SU-DHL-6 (cell line): ENCODE measurements at regions not wholly inside any gene's neighbourhood (a gene's known extent, or its start where the extent isn't known, plus 50 kb on each side); places are given as distances from the start of the nearest gene placed in this dataset.

Source experiments
- H2AFZ ChIP-seq: fragments of 200-600 bp; sonication (generic); 2 replicates; pipeline ENCODE4 v1.6.1; 2014; ENCODE audit warnings: low read depth, mild to moderate bottlenecking, moderate library complexity, mixed read lengths, antibody characterized with exemption, low read length; ENCODE audit not compliant: severe bottlenecking
- H3F3A ChIP-seq: fragments of 200-600 bp; shearing (Covaris generic); 2 replicates; pipeline ENCODE4 v1.6.0; 2016; ENCODE audit warnings: antibody characterized with exemption, mild to moderate bottlenecking; ENCODE audit not compliant: insufficient read depth
- H3K27ac ChIP-seq: fragments of 200-600 bp; sonication (generic); 2 replicates; pipeline ENCODE4 v1.5.1; 2016; ENCODE audit warnings: low read depth, mild to moderate bottlenecking, low read length, moderate library complexity, mixed read lengths
- H3K27me3 ChIP-seq: fragments of 200-600 bp; sonication (generic), shearing (Covaris generic); 2 replicates; pipeline ENCODE4 v1.6.0; 2014; ENCODE audit warnings: mild to moderate bottlenecking, low read length
- H3K36me3 ChIP-seq: fragments of 200-600 bp; sonication (generic); 2 replicates; pipeline ENCODE4 v1.6.1; 2014; ENCODE audit warnings: mild to moderate bottlenecking, low read length, mixed read lengths
- H3K4me2 ChIP-seq: fragments of 300-600, 200-600 bp; shearing (Covaris generic), sonication (generic); 2 replicates; pipeline ENCODE4 v1.6.0; 2014; ENCODE audit warnings: low read length, low read depth, mild to moderate bottlenecking; ENCODE audit not compliant: poor library complexity, severe bottlenecking
- H3K4me3 ChIP-seq: fragments of 200-600 bp; sonication (generic); 2 replicates; pipeline ENCODE4 v1.5.1; 2014; ENCODE audit warnings: antibody characterized with exemption, low read length, mild to moderate bottlenecking, mixed read lengths; ENCODE audit not compliant: insufficient read depth, poor library complexity, severe bottlenecking
- H3K79me2 ChIP-seq: fragments of 200-600 bp; sonication (generic); 2 replicates; pipeline ENCODE4 v1.6.1; 2014; ENCODE audit warnings: mild to moderate bottlenecking, low read length, moderate library complexity; ENCODE audit not compliant: insufficient read depth
- H3K9ac ChIP-seq: fragments of 200-600 bp; sonication (generic); 2 replicates; pipeline ENCODE4 v1.7.0; 2014; ENCODE audit warnings: mild to moderate bottlenecking, low read length
- H3K9me2 ChIP-seq: fragments of 200-600 bp; sonication (generic); replicated peaks from 2 replicates; pipeline ENCODE4 v1.6.1; 2014; ENCODE audit warnings: low read length; ENCODE audit not compliant: insufficient read depth
- H3K9me3 ChIP-seq: fragments of 200-600 bp; sonication (generic); 2 replicates; pipeline ENCODE4 v1.6.1; 2014; ENCODE audit warnings: low read length, mixed read lengths; ENCODE audit not compliant: insufficient read depth
- H4K20me1 ChIP-seq: fragments of 200-600 bp; sonication (generic); 2 replicates; pipeline ENCODE4 v1.6.1; 2014; ENCODE audit warnings: low read depth, mild to moderate bottlenecking, antibody characterized with exemption, low read length, moderate library complexity, mixed read lengths
- EZH2phosphoT487 ChIP-seq: fragments of 200-600 bp; sonication (generic), shearing (Covaris generic); conservative IDR thresholded peaks from 2 replicates; pipeline ENCODE4 v1.6.1; 2018; ENCODE audit warnings: mild to moderate bottlenecking, antibody characterized with exemption, low read length, moderate library complexity, mixed read lengths
- TF ChIP-seq, protein P1 (sequence below): fragments of 200-600 bp; sonication (generic); IDR thresholded peaks from one replicate; pipeline ENCODE4 v1.5.1; 2017; ENCODE audit warnings: antibody characterized with exemption, mild to moderate bottlenecking, low read length, moderate library complexity; ENCODE audit not compliant: insufficient read depth, poor library complexity, severe bottlenecking

DNA sequence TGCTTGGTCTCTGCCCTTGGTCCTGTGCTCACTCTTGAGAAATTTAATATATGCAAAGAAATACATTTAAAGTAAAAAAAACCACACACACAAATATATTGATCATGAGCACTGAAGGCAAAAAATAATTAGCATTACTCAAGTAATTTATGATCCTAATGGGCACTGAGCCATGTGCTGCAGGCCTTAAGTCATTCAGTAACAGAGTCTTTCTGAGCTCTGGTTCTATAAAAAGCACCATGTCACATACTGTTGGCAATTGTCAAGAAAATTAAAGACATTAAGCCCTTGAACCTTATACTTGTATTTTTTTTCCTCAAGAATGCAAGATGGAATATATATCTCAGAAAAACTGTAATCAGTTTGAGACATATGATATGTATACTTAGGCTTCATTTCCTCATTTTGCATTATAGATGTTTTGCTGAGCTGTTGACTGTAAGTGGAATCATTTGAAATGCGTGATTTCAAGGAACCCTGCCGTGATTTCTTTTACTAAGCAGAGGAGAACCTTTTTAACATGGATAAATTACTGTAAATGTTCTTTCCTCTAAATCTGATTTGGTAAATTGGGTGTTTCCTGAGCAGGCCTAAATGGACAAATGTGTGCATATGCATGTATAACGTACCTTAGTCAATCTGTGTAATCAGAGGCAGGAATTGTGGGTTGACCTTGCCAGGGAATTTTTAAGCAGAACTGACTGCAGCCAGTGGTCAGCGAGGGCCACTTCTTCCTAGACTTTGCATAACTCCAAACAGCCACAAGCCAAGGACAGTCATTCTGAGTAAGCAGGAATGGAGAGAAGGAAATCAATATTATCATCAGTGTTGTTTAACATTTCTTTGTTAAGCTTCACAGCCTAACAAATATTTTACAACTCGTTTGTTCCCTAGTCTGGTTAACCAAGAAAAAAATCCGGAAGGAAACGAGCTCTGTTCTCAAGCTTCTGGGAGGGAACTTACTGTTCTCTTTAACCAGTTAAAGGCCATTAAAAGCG, 191.5 kb upstream of the ATP5MC3 start:
- Histone ChIP-seq H3K79me2 (no peaks in the 10 kb centered on the region), H3K9ac (no peak overlapping the region), H3K36me3 (no peaks in the 10 kb centered on the region), H3K9me3 (no peaks in the 10 kb centered on the region), H3K27me3 (no peaks in the 10 kb centered on the region), H3K4me3 (no peak overlapping the region), H3K27ac (no peak overlapping the region), H3F3A (no peaks in the 10 kb centered on the region), H3K9me2 (no peaks in the 10 kb centered on the region), H4K20me1 (no peaks in the 10 kb centered on the region), H2AFZ (no peak overlapping the region), H3K4me2 (no peak overlapping the region)
- TF ChIP-seq, protein P1, sequence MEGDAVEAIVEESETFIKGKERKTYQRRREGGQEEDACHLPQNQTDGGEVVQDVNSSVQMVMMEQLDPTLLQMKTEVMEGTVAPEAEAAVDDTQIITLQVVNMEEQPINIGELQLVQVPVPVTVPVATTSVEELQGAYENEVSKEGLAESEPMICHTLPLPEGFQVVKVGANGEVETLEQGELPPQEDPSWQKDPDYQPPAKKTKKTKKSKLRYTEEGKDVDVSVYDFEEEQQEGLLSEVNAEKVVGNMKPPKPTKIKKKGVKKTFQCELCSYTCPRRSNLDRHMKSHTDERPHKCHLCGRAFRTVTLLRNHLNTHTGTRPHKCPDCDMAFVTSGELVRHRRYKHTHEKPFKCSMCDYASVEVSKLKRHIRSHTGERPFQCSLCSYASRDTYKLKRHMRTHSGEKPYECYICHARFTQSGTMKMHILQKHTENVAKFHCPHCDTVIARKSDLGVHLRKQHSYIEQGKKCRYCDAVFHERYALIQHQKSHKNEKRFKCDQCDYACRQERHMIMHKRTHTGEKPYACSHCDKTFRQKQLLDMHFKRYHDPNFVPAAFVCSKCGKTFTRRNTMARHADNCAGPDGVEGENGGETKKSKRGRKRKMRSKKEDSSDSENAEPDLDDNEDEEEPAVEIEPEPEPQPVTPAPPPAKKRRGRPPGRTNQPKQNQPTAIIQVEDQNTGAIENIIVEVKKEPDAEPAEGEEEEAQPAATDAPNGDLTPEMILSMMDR, result no peak
- no peak for TF ChIP-seq EZH2phosphoT487

DNA sequence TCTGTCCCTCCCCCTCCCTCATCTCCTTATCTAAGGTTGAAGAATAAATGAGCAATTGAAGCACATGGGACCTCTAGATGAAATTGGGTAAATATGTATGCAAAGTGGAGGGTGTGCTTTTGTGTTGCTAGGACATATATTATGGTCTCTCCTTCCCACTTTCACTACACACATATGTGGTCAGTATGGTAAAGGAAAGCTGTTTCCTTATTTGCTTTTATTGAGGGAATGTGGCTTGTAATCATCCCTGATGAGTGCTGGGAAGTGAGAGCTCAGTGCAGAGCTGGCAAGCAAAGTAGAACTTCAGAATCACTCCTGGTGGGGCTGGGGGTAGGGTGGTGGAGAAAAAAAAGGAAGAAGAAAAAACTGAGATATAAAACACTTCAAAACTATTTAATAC, 189.9 kb upstream of the ATP5MC3 start:
- Histone ChIP-seq H3K4me3 (no peak overlapping the region), H3K36me3 (no peaks in the 10 kb centered on the region), H3K27ac (no peak overlapping the region), H3K4me2 (no peak overlapping the region), H2AFZ (no peak overlapping the region), H3F3A (no peaks in the 10 kb centered on the region), H3K9me3 (no peaks in the 10 kb centered on the region), H3K9me2 (no peaks in the 10 kb centered on the region), H4K20me1 (no peaks in the 10 kb centered on the region), H3K79me2 (no peaks in the 10 kb centered on the region), H3K27me3 (no peaks in the 10 kb centered on the region), H3K9ac (no peak overlapping the region)
- TF ChIP-seq, protein P1, result no peak
- no peak for TF ChIP-seq EZH2phosphoT487

DNA sequence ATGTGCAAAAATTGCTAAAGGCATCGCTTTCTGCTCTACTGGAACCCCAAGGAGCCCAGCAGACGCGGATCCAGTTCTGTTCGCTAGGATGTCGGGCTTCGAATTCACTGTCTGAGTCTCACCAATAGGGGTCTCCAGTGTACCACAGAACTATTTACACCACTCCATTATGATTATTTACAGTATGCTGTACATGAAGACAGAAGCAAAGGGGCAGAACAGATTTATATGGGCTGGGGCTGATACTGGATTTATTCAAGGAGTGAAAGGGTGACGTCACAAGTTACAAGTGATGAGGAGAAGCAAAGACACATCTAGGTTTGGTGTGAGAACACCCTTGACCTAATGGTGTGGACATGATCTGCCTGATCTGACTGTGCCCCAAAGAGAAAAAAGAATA, 185.3 kb upstream of the ATP5MC3 start:
- Histone ChIP-seq H3K4me3 (no peak overlapping the region), H3F3A (no peaks in the 10 kb centered on the region), H4K20me1 (no peaks in the 10 kb centered on the region), H3K27me3 (no peaks in the 10 kb centered on the region), H3K4me2 (no peak overlapping the region), H3K9me2 (no peaks in the 10 kb centered on the region), H3K79me2 (no peaks in the 10 kb centered on the region), H3K9me3 (no peaks in the 10 kb centered on the region), H3K27ac (no peak overlapping the region), H3K36me3 (no peaks in the 10 kb centered on the region), H3K9ac (no peak overlapping the region), H2AFZ (no peak overlapping the region)
- TF ChIP-seq EZH2phosphoT487, result no peak
- TF ChIP-seq, protein P1, result peak; percentile 81
